HK-2 (cell line): ENCODE measurements at regions not wholly inside any gene's neighbourhood (a gene's known extent, or its start where the extent isn't known, plus 50 kb on each side); places are given as distances from the start of the nearest gene placed in this dataset.
A peak's percentile ranks its signal among the peaks of the same experiment; 100 is the strongest.

Source experiments
- DNase-seq: peaks from one replicate; pipeline ENCODE4 v3.0.0-alpha.2; 2018; ENCODE audit not compliant: unreplicated experiment

DNA sequence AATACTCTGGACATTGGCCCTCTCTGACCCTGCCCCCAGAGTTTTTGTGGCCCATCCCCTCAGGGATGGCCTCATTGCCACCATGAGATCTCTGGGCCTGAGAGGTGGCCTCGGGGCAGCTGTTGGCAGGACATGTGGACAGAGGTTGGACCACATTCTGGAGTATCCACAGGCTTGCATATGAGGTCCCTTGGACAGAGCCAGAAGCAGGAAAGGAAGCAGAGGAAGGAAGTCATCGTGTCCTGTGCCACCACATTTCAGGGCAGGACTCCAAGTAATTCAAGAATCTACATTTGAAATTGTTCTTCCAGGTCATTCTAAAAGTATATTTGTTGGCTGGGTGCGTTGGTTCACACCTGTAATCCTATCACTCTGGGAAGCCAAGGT, 95.9 kb upstream of the PPP2R5A start:
- no peak for DNase-seq

DNA sequence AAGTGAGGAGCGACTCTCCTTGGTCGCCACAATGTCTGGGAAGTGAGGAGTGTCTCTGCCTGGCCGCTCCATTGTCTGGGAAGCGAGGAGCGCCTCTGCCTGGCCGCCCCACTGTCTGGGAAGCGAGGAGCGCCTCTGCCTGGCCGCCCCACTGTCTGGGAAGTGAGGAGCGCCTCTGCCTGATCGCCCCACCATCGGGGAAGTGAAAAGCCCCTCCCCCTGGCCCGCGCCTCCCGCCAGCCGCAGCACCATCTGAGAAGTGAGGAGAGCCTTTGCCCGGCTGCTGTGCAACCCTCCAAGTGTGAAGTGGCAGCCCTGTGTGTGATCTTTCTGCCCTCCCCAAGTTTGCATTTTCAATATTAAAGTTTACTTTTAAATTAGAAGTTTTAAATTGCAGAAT, 95.0 kb upstream of the PPP2R5A start:
- no peak for DNase-seq

GRCh38 chr1:212192261-212192998, 92.8 kb upstream of the PPP2R5A start:
- no peak for DNase-seq

DNA sequence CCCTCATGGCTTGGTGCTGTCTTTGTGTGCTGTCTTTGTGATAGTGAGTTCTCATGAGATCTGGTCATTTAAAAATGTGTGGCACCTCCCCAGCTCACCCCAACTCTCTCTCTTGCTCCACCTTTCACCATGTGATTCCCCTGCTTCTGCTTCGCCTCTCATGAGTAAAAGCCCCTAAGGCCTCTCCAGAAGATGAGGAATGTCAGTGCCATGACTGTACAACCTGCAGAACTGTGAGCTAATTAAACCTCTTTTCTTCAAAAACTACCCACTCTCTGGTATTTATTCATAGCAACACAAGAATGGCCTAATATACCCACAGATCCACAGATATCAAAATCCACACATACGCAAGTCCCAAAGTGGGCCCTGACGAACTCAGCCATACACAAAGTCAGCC, 88.9 kb upstream of the PPP2R5A start:
- DNase-seq, result no peak

GRCh38 chr1:212201461-212201860, 83.7 kb upstream of the PPP2R5A start:
- no peak for DNase-seq

GRCh38 chr1:212203630-212204029, 81.6 kb upstream of the PPP2R5A start:
- no peak for DNase-seq

- DNase-seq, result no peak
These were observed 80.2 kb upstream of the PPP2R5A start for GRCh38 chr1:212205006-212205405.

GRCh38 chr1:212205843-212206242, 79.4 kb upstream of the PPP2R5A start:
- no peak for DNase-seq

- DNase-seq, result no peak
These were observed 78.1 kb upstream of the PPP2R5A start for GRCh38 chr1:212207118-212207517.

GRCh38 chr1:212207822-212208520, 77.2 kb upstream of the PPP2R5A start:
- no peak for DNase-seq

DNA sequence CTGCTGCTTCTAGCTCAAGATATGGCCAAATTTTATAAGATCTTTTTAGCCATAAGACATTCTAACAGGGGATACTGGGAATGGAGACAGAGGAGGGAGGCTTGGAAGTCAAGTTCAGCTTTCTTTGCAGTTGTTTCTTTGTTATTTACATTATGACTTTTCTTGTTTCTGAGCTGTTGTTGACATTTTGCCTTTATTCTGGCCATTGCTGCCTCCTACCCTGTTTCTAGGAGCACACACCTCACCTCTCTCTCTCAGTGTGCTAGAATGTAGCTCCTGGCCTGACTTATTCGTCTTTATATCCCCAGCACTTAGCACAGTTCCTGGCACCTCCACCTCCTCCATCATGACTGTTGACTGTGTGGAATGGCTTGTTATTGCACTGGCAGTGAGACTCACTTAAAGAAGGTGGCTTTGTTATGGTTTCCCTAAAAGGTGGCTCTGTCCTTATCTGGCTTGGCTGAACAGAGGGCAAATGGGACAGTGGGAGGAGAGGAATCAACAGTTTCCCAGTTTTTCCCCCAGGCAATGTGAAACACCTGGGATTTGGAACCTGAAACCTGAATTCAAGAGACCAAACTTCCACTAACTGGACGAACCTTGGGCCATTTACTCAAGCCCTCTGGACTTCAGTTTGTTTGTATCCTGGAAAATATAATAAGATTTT, 76.1 kb upstream of the PPP2R5A start:
- DNase-seq, result no peak

DNA sequence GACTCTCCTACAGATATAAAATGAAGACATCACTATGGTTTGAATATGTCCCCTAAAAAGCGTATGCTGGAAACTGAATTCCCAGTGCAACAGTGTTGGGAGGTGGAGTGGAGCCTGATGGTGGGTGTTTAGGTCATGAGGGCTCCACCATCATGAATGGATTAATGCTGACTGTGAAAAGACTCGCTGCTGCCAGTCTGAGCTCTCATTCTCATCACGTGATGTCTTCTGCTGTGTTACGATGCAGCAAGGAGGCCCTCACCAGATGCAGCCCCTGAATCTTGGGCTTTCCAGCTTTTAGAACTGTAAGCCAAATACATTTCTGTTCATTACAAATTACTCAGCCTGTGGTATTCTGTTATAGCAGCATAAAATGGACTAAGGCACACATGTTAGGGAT, 73.8 kb upstream of the PPP2R5A start:
- no peak for DNase-seq

GRCh38 chr1:212212343-212212742, 72.9 kb upstream of the PPP2R5A start:
- DNase-seq, result no peak

DNA sequence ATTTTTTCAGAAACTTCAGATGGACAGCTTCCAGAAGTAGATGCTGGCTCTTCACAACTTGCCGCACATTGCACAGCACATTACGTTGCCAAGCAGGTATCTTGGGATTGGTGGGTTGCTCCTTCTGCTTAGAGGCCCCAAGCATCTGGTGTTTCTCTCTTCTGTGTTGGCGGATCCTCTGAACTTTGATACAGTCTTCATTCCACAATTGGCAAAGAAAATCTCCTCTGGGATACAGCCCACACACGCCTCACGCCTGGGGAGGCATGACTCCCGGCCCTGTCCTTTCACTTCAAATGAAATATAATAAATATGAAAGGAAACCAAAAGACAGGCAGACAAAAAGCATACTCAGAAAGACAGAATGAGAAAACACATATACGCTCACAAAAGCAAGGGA, 72.3 kb upstream of the PPP2R5A start:
- DNase-seq, result no peak

GRCh38 chr1:212213784-212214183, 71.4 kb upstream of the PPP2R5A start:
- no peak for DNase-seq

GRCh38 chr1:212214325-212214724, 70.9 kb upstream of the PPP2R5A start:
- DNase-seq, result no peak

- no peak for DNase-seq
These were observed 69.3 kb upstream of the PPP2R5A start for GRCh38 chr1:212215910-212216309.

GRCh38 chr1:212217633-212218032, 67.6 kb upstream of the PPP2R5A start:
- no peak for DNase-seq

- DNase-seq, result no peak
These were observed 67.1 kb upstream of the PPP2R5A start for GRCh38 chr1:212218065-212218464.

DNA sequence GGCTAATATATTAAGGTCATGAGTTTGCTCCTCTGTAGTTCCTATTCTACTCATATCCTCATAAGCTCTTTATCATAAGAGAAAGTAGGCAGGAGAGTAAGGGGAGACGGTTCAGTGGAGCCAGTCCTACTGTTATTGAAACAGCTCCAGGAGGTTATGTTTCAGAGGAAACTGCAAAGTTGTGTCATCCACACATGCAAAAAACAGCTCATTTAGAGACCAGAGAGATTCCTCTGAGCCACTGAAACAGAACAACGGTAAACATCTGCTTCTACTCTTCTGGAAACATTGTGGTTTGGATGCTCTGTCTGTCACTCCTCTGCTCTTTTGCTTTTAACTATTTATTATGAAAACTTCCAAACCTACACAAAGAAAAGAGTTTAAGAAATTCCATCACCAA, 66.3 kb upstream of the PPP2R5A start:
- peak; percentile 38 for DNase-seq

DNA sequence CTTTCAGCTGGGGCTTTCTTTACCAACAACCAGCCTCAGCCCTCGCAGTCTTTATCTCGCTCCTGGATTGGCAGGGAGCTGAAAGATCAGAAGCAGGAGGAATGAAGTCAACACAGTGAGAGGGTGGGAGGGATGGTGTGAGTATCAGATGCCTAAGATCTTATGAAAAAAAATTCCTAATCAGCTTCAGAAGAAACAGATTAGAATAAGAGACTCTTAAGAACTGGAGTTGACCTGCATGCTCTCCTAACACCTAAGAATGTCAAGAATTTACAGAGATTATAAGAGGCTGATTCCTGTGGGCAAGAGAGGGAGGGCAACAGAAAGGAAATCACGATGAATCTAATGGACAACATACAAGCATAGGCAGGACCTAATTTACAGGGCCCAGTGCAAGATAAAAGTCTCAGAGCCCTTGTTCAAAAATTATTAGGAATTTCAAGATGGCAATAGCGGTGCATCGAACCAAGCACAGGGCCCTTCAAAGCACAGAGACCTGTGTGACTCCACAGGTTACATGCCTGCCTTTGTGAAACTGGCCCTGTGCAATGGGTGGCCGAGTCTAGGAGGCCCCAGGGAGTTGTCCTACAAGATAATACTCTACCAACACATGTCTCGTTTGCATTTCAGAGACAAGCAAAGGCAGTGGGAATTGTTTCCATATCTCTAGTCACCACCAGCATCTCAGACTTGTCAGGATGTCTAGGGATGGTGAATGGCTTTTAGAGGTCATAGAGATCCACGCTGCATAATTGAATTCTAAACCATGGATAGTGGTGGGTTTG, 65.3 kb upstream of the PPP2R5A start:
- peak; percentile 60 for DNase-seq

DNA sequence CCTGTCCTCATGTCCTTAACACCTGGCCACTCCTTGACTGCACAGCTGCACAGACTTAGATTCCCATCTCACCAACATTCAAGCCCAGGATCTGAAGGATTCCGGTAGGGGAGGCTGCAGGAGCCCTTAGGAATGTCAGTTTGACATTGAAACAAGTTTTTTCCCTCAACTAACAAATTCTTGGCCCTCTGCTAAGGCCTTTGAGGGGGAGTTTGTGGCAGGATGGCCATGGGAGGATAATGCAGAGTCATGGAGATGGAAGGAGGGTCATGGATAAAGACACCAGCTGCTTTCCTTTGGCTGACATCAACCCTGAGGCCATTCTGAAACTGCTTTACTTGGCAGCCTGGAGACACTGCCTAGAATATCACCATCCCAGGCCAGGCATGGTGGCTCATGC, 63.4 kb upstream of the PPP2R5A start:
- DNase-seq, result no peak
